Kidney tubule cell (primary cell): ENCODE measurements at regions not wholly inside any gene's neighbourhood (a gene's known extent, or its start where the extent isn't known, plus 50 kb on each side); places are given as distances from the start of the nearest gene placed in this dataset.

Experiments used
- DNase-seq: peaks from one replicate; pipeline ENCODE4 v3.0.0-alpha.2; 2018; ENCODE audit warnings: low spot score

DNA sequence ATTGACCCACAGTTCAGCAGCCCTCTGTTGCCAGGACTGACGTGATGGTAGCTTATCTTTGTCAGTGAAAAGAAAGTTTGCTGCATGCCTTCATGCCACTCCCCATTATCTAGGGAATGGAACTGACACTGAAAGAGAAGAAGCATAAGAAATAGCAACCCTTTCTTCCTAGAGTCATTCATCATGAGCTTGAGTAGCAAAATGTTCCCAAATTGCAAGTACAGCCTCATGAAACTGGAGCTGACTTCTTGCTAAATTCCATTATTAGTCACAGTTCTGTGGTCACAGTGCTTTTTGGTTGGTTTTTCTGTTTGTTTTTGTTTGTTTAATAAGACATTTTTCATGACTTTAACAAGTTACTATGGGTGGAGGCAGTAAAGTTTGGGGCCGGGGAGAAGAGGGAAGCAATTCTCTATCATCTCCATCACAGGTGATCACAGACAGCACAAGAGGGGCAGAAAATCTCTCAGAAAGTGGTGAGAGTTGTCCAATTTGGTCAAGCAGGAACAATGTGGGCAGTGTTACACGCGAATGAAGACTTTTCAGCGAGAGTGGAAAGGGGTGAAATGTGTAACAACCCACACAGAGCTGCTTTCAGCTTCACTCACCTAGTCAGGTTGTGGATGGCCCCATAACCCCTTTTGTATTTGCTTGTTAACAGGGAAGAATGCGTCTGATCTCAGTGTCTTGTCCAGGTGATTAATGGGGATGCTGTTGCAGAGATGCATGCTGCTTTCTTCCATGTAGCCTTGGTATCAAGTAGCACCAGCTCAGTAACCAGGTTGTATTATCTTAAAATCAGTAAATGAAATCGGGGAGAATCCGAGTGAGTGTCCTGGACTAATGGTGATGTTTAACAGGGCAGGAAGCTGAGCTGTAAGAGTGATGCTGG lies 440.4 kb downstream of the DMRT2 start:
- DNase-seq: no peak

- no peak for DNase-seq
Observed at GRCh38 chr9:1492156-1492555, 442.0 kb downstream of the DMRT2 start.

DNA sequence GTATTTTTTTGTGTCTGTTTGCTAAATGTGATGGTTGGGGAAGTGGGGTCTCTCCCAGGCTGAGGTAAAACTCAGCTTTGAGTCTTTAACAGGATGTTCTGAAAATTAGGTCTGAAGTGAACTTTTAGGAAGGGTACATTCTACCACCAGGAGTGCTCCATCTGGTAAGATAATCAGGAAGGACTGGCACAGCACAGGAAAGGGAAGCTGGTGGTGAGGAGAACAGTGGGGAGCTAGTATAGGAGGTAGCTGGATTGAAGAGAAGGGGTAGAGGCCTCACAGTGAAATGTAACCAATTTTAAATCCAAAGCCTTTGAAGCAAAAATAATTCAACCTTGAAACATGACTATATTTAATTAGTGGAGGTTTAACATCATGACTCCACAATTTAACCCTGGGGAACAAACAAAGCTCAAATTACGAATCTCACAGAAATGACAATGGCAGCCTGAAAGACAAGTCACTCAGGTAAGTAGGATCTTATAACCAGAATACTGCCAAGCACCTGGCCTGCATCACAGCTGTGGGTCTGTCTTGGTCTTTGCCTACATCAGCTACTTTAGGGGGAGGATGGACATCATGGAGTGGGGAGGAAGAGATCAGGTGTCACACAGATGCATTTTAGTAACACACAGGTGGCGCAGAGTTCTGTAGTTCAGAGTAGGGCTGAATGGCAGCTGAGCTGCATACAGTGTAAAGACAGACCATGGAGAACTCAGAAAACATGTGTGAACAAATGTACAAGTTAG lies 445.3 kb downstream of the DMRT2 start:
- no peak for DNase-seq

DNA sequence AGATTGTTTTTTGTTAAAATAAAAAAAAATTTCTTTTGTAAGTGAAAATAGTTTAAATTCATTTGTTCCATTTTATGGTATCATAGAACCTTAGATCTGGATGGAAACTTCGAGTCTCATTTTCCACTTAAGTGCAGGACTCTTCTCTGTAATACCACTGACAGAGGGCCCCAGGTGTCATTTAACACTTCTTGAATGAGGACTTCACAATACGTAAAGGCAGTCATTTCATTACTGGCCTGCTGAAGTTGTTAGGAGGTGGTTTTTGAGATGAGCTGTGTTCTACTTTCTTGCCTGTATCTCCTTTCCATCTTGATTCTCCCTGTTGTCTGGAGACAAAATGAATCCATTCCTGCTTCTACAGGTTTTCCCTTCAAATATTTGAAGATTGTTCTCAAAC lies 455.3 kb downstream of the DMRT2 start:
- DNase-seq: no peak

DNA sequence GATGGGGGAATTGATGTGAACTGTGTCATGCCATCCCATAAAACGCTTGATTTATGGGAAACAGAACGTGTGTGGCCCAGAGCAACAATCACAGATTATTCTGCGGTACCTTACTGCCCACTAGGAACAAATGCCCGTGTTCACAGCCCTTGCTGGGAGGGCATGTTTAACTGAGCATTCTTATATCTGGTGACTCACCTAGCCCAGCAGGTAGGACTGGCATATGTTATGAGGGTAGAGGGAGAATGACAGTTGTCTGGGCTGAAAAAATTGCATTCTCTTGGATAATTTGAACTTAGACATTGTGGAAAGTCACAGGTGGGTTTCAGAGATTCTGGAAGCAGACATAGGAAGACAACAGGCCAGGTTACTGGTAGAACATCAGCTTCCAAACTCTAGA lies 460.6 kb downstream of the DMRT2 start:
- no peak for DNase-seq

DNA sequence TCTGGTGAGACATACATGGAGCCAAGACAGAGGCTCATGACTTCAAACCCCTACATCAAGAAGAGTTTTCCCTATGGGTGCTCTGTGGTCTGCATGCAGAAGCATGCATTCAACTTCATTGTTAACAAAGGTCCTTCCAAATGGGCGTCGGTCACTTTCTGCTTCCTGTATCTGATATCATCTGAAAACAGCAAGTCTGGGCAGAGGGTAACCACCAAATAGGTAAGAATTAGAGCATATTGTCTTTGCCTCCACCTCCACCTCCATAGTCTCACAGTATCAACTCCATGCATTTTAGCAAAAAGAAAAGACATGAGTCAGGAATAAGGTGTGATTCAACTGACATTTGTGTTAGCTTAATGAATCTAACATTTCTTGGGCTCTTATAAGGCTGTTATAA lies 462.9 kb downstream of the DMRT2 start:
- no peak for DNase-seq

- no peak for DNase-seq
Observed at GRCh38 chr9:1514250-1514649, 464.1 kb downstream of the DMRT2 start.

DNA sequence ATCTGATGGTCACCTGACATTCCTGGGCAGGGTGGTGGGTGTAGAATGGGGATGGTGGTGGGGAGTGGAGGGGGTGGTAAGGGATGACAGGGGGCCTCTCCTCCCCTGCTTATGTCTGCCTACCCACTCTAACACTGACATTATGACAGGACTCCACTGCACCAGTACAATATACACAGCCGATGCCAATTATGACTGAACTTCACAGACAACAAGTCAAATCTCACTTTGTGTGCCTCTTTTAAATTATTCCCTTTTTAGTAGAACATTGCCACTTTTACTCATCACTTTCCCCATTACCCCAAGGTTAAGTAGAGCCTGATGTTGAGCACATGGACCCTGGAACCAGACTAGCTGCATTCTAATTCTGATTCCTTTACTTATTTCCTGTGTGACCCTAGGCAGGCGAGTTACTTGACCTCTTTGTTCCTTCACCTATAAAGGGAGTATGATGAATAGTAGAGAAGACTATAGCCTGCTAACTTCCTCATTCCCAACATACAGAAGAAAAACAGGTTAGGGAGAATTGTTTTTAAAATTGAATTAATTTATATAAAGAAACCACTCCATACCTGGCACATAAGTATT lies 464.7 kb downstream of the DMRT2 start:
- no peak for DNase-seq

- no peak for DNase-seq
Observed at GRCh38 chr9:1515557-1515956, 465.4 kb downstream of the DMRT2 start.

DNA sequence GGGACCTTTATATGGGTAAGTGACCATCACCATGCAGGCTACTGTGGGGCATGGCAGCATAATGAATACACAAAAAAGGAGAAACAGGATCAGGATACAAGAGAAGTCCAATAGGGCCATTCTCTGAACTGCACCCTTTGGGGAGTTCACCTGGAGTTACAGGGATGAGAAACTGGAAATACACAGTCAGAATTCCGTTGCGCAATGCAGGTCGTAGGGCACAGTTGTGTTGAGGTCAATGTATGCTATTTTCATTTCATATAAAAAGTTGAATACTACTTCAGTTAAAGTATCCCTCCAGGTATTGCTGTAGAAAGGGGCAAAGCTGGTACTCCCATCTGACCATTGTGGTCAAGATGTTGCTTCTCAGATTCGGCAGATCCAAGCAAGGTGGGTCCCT lies 471.4 kb downstream of the DMRT2 start:
- no peak for DNase-seq

- DNase-seq: no peak
Observed at GRCh38 chr9:1522219-1522767, 472.1 kb downstream of the DMRT2 start.

- DNase-seq: no peak
Observed at GRCh38 chr9:1528456-1528855, 478.3 kb downstream of the DMRT2 start.

DNA sequence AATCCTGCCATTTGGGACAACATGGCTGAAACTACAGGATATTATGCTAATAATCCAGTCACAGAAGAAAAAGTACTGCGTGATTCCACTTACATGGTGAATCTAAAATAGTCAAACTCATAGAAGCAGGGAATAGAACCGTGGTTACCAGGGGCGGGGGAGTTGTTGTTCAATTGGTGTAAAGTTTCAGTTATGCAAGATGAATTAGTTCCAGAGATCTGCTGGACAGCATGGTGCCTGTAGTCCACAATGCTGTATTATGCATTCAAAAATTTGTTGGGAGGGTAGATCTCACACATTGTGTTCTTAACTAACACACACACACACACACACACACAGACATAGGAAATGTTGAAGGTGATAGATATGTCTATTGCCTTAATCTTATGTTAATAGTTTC lies 480.5 kb downstream of the DMRT2 start:
- no peak for DNase-seq

DNA sequence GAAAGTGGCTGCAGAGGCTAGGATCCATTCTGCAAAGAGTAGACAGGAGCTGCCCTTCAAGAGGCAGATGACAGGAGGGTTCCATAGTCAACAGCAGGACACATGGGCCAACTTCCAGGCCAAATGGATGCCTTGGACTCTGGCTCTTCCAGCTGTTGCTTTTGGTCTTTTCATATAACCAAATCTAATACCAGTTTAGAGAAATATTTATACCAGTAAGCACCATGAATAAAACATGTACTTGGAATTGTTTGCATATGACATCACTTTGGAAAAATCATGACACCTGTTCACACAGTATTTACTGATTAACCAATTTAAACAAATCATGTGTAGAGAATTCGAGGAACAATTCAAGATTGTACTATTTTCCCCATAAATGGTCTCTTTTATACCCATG lies 481.3 kb downstream of the DMRT2 start:
- DNase-seq: peak; percentile 41

DNA sequence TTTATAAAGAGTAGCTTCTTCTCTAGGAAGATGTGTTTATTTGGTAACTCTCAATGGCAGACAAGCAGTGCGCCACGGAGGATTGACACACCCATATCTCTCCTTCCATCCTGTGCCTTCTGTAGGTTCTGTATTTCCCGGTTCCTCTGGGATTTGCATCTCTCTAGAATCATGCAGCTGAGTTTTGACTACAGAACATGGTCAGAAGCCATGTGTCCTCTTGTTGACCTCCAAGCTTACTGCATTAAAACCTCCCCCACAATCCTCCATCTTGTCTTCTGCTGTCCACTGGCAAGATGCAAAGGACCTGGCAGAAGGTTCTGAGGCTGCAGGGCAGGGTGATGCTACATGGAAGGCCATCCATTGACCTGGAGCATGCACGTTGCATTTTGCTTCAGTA lies 482.0 kb downstream of the DMRT2 start:
- DNase-seq: no peak

DNA sequence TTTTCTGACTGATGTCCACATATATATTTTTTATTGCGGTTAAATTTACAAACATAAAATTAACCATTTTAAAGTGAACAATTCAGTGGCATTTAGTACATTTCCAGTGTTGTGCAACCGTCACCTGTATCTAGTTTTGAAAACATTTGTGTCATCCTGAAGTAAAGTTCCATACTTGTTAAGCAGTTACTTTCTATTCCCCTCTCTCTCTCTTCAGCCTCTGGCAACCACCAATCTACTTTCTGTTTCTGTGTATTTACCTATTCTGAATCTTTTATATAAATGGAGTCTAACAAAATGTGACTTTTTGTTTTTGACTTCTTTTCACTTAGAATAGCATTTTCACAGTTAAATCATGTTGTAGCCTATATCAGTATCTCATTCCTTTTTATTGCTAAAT lies 480.1 kb upstream of the SMARCA2 start:
- DNase-seq: no peak

DNA sequence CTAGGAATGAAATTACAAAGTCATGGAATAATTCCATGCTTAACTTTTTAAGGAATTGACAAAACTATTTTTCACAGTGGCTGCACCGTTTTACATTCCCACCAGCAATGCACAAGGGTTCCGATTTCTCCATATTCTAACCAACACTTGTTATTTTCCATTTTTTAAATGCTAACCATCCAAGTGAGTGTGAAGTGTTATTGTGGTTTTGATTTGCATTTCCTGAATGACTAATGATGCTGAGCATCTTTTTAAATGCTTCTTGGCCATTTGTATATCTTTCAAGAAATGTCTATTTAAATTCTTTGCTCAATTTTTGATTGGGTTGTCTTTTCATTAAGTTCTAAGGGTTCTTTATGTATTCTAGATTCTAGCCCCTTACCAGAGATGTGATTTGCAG lies 479.5 kb upstream of the SMARCA2 start:
- DNase-seq: no peak

DNA sequence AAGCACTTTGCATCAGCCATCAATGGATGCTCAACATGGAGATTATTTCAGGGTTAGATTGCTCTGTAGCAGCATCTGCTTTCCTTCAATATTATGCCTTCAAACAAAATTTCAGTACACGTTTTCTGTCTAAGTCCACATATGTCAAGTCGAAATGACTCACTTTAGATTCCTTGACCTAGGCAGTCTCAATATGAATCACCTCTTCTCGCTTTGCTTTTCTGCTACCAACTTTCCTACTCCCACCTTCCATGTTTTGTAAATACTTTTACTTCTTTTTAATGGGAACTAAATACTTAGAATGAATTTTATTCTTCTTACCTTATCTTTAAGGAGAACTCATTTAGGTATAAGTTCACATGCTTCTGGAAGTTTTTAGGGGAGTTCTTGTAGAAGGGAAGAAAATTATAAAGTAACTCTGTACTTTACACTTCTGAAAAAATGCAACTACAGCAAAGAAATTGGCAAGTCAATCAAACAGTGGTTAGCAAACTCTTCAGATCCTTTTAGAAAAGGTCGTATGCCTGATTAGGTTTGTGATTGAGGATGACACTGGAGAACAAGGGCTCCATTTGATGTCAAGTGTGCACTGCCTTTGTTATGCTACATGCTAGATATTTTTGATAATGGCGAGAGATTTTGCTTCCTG lies 478.5 kb upstream of the SMARCA2 start:
- DNase-seq: no peak

DNA sequence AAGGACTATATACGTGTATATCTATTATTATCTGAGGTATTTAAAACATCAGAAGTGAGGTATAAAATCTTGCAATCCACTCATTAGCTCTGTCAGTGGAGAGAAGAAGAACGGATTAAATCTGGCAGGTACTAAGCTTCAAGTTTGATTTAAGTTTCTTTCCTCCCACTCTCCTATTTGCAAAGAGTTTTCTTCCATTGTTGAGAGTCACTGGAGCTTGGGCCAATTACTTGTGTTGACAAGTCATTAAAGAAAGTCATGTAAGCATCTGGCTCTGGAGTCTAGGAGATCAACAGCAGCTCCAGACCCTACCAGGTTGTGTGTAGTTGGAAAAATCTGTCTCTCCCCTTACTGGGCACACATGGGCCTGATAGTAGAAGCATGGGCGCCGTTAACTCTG lies 476.8 kb upstream of the SMARCA2 start:
- DNase-seq: no peak

DNA sequence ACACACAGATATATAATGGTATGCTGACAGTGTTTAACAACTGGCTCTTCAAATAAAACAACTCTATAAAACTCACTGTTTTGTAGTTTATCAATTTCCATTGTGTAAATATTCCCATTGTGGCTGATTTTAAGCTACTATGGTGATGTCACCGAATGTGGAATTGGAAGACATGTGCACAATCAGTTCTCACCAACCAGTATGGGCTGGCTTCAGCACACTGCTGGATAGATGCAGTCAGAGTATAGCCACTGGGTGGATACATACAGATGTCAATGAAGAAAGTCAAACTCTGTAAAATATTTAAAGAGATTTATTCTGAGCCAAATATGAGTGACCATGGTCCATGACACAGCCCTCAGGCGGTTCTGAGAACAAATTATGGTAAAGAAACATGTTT lies 475.9 kb upstream of the SMARCA2 start:
- DNase-seq: no peak

GRCh38 chr9:1550636-1551035 lies 464.5 kb upstream of the SMARCA2 start:
- no peak for DNase-seq
